Parathyroid adenoma (tissue), 2 donors: ENCODE measurements at regions not wholly inside any gene's neighbourhood (a gene's known extent, or its start where the extent isn't known, plus 50 kb on each side); places are given as distances from the start of the nearest gene placed in this dataset.
"Not testable (repeated sequence)": the region's sequence is repeated elsewhere in the genome, so short reads cannot be mapped to it uniquely, and the experiment has no call there.

Experiments
- H2AFZ ChIP-seq: fragments of 300-600 bp; sonication (generic); one replicate; pipeline ENCODE4 v1.7.0; 2017; ENCODE audit warnings: antibody characterized with exemption, mild to moderate bottlenecking
- H3K27ac ChIP-seq: fragments of 300-600 bp; sonication (generic); one replicate; pipeline ENCODE4 v1.7.0; 2017
- H3K27me3 ChIP-seq: fragments of 300-600 bp; sonication (generic); one replicate; pipeline ENCODE4 v1.7.0; 2017; ENCODE audit warnings: low read length; ENCODE audit not compliant: control insufficient read depth, insufficient read depth
- H3K36me3 ChIP-seq: fragments of 300-600 bp; sonication (generic); one replicate; pipeline ENCODE4 v1.7.0; 2017; ENCODE audit warnings: low read length; ENCODE audit not compliant: control insufficient read depth, insufficient read depth
- H3K4me1 ChIP-seq: fragments of 300-600 bp; sonication (generic); one replicate; pipeline ENCODE4 v1.7.0; 2017; ENCODE audit warnings: control low read depth
- H3K4me2 ChIP-seq: fragments of 300-600 bp; sonication (generic); one replicate; pipeline ENCODE4 v1.7.0; 2017; ENCODE audit warnings: low read length
- H3K4me3 ChIP-seq: fragments of 300-600 bp; sonication (generic); one replicate; pipeline ENCODE4 v1.7.0; 2017; ENCODE audit warnings: low read depth, low read length
- H3K79me2 ChIP-seq: fragments of 300-600 bp; sonication (generic); one replicate; pipeline ENCODE4 v1.7.0; 2017; ENCODE audit warnings: control low read depth
- H3K9ac ChIP-seq: fragments of 300-600 bp; sonication (generic); one replicate; pipeline ENCODE4 v1.7.0; 2017; ENCODE audit warnings: mild to moderate bottlenecking
- H3K9me3 ChIP-seq: fragments of 300-600 bp; sonication (generic); one replicate; pipeline ENCODE4 v1.7.0; 2017; ENCODE audit warnings: low read length; ENCODE audit not compliant: control insufficient read depth
- CTCF ChIP-seq: fragments of 300-600 bp; sonication (generic); IDR thresholded peaks from one replicate; pipeline ENCODE4 v1.7.0; 2017; ENCODE audit warnings: antibody characterized with exemption, mild to moderate bottlenecking
- donor health status: primary hyperparathyroidism.

GRCh38 chr11:98296091-98296880 is 724.5 kb upstream of the CNTN5 start:
- TF ChIP-seq CTCF: no peak
- Histone ChIP-seq H3K4me2 (no peak overlapping the region), H3K27ac (no peak overlapping the region)

GRCh38 chr11:98300719-98301118 is 720.0 kb upstream of the CNTN5 start:
- Histone ChIP-seq H3K27ac (no peak overlapping the region), H3K4me2 (no peak overlapping the region), H3K9ac (no peak overlapping the region), H3K9me3 (no peaks in the 10 kb centered on the region), H3K4me3 (no peak overlapping the region), H2AFZ (no peak overlapping the region), H3K27me3 (no peaks in the 10 kb centered on the region), H3K4me1 (no peaks in the 10 kb centered on the region), H3K36me3 (no peaks in the 10 kb centered on the region), H3K79me2 (no peaks in the 10 kb centered on the region)
- no peak for TF ChIP-seq CTCF

More at GRCh38 chr11:98296091-98296880, 724.5 kb upstream of the CNTN5 start:
- Histone ChIP-seq H3K4me3 (no peak overlapping the region), H3K9ac (no peak overlapping the region), H3K4me1 (no peaks in the 10 kb centered on the region), H3K9me3 (no peaks in the 10 kb centered on the region), H3K36me3 (no peaks in the 10 kb centered on the region), H2AFZ (no peak overlapping the region), H3K27me3 (no peaks in the 10 kb centered on the region), H3K79me2 (no peaks in the 10 kb centered on the region)

GRCh38 chr11:98307827-98308491 is 712.8 kb upstream of the CNTN5 start:
- Histone ChIP-seq H3K4me3 (no peak overlapping the region), H2AFZ (no peak overlapping the region), H3K9me3 (no peaks in the 10 kb centered on the region), H3K4me2 (no peak overlapping the region), H3K27me3 (no peaks in the 10 kb centered on the region), H3K36me3 (no peaks in the 10 kb centered on the region), H3K4me1 (no peaks in the 10 kb centered on the region), H3K79me2 (no peaks in the 10 kb centered on the region), H3K9ac (no peak overlapping the region), H3K27ac (no peak overlapping the region)
- no peak for TF ChIP-seq CTCF

DNA sequence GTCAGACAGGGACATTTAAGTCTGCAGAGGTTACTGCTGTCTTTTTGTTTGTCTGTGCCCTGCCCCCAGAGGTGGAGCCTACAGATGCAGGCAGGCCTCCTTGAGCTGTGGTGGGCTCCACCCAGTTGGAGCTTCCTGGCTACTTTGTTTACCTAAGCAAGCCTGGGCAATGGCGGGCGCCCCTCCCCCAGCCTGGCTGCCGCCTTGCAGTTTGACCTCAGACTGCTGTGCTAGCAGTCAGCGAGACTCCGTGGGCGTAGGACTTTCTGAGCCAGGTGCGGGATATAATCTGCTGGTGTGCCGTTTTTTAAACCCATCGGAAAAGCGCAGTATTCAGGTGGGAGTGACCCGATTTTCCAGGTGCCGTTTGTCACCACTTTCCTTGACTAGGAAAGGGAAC is 690.4 kb upstream of the CNTN5 start:
- not testable (repeated sequence) for H3K27ac ChIP-seq, H3K27me3 ChIP-seq, H3K79me2 ChIP-seq, H3K9ac ChIP-seq, H2AFZ ChIP-seq, H3K4me2 ChIP-seq, H3K4me1 ChIP-seq, H3K9me3 ChIP-seq, H3K4me3 ChIP-seq, H3K36me3 ChIP-seq

DNA sequence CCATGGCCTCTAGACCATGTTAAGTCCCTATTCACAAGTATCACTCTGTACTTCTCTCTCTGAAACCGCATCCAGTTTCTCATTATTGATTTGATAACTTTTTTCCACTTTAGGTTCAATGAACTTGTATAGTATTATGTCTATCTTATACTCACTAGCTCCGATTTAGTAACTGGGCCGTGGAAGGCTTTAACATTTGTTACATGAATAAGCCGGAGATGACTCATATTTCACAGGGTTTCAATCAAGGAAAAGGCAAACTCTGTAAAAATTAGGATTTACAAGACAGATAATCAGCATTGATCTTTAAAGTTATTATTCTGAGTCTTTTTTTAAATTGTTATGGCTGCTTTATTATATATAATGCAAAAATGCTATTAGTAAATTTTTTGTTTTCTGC is 662.2 kb upstream of the CNTN5 start:
- H3K27me3 ChIP-seq: no peaks in the 10 kb centered on the region
- H3K79me2 ChIP-seq: no peaks in the 10 kb centered on the region
- no peak overlapping the region for H3K4me2 ChIP-seq
- no peak overlapping the region for H3K27ac ChIP-seq
- H3K9ac ChIP-seq: no peak overlapping the region
- H3K4me3 ChIP-seq: no peak overlapping the region
- TF ChIP-seq CTCF: no peak
- no peaks in the 10 kb centered on the region for H3K9me3 ChIP-seq
- H3K4me1 ChIP-seq: no peaks in the 10 kb centered on the region
- H2AFZ ChIP-seq: no peak overlapping the region
- H3K36me3 ChIP-seq: no peaks in the 10 kb centered on the region
